Transverse colon (tissue), 3 donors: ENCODE measurements at regions not wholly inside any gene's neighbourhood (a gene's known extent, or its start where the extent isn't known, plus 50 kb on each side); places are given as distances from the start of the nearest gene placed in this dataset.

Source experiments
- EP300 ChIP-seq: sonication (generic); formaldehyde crosslinking; IDR thresholded peaks from one replicate; pipeline ENCODE4 v1.6.1; 2017; ENCODE audit warnings: antibody characterized with exemption, low read depth
- POLR2A ChIP-seq: fragments of 450-650 bp; IDR thresholded peaks from one replicate; pipeline ENCODE4 v1.6.1; 2016; ENCODE audit warnings: antibody characterized with exemption, mild to moderate bottlenecking, moderate library complexity
- TF ChIP-seq, protein P1 (sequence below), 5 experiments: fragments of 200-600 bp in 3 of 5; fragments of 450-650 bp in 2 of 5; sonication (generic) in 3 of 5; IDR thresholded peaks; 1 replicate in 2 of 5; 2 replicates in 3 of 5; pipeline ENCODE4 v1.5.1; 2016 to 2017; ENCODE audit warnings: antibody characterized with exemption in 5 of 5, inconsistent platforms in 3 of 5, mild to moderate bottlenecking in 2 of 5, moderate library complexity in 1 of 5

- TF ChIP-seq, protein P1, sequence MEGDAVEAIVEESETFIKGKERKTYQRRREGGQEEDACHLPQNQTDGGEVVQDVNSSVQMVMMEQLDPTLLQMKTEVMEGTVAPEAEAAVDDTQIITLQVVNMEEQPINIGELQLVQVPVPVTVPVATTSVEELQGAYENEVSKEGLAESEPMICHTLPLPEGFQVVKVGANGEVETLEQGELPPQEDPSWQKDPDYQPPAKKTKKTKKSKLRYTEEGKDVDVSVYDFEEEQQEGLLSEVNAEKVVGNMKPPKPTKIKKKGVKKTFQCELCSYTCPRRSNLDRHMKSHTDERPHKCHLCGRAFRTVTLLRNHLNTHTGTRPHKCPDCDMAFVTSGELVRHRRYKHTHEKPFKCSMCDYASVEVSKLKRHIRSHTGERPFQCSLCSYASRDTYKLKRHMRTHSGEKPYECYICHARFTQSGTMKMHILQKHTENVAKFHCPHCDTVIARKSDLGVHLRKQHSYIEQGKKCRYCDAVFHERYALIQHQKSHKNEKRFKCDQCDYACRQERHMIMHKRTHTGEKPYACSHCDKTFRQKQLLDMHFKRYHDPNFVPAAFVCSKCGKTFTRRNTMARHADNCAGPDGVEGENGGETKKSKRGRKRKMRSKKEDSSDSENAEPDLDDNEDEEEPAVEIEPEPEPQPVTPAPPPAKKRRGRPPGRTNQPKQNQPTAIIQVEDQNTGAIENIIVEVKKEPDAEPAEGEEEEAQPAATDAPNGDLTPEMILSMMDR (IDR thresholded peaks at IDR 0.05): no peak
- TF ChIP-seq EP300 (no peak), POLR2A (no peak)
These were observed 593.0 kb upstream of the CITED2 start for GRCh38 chr6:139967497-139967896.
